Rectal smooth muscle tissue (tissue), 1 donor: ENCODE measurements at regions not wholly inside any gene's neighbourhood (a gene's known extent, or its start where the extent isn't known, plus 50 kb on each side); places are given as distances from the start of the nearest gene placed in this dataset.

Source experiments
- H3K27ac ChIP-seq: one replicate; pipeline ENCODE4 v1.7.0; 2013; ENCODE audit warnings: low read depth, low read length, inconsistent platforms
- H3K27me3 ChIP-seq: one replicate; pipeline ENCODE4 v1.7.0; 2013; ENCODE audit warnings: low read length; ENCODE audit not compliant: control insufficient read depth, insufficient read depth
- H3K36me3 ChIP-seq: one replicate; pipeline ENCODE4 v1.7.0; 2013; ENCODE audit warnings: low read length; ENCODE audit not compliant: control insufficient read depth, insufficient read depth
- H3K4me1 ChIP-seq: one replicate; pipeline ENCODE4 v1.7.0; 2013; ENCODE audit warnings: low read length; ENCODE audit not compliant: control insufficient read depth, insufficient read depth
- H3K4me3 ChIP-seq: one replicate; pipeline ENCODE4 v1.7.0; 2013; ENCODE audit warnings: low read length
- H3K9ac ChIP-seq: one replicate; pipeline ENCODE4 v1.7.0; 2013; ENCODE audit warnings: low read length

DNA sequence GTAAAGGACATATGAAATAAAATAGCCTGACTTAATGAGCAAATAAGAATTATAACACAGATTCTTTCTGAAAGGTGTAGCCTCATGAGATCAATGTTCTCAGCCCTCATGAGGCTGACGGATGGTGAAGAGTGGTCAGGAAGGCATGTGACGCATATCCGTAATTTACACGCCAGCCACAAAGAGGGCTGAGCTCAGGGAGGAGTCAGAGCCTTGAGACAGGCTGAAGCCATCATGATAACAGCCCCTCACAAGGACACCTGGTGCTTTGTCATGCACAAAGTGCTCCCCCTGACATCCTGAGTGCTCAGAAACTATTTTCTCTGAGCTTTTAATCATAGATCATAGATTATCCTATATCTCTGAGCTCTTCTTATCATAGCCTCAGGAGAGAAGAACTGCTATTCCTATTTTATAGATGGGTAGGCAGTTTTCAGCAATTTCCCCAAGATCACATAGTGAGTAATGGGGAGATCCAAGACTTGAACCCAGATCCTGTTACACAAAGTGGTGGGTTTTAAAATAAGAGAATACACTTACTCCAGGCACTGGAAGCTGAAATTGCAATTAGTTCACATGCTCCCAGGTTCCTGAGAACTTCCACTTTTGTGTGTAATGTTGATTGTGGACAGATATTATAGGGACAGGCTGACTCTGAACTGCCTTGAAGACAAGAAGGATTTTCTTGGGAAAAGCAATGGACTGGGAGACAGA lies 267.1 kb downstream of the RPLP1 start:
- Histone ChIP-seq H3K4me3 (no peak overlapping the region), H3K27ac (no peak overlapping the region), H3K9ac (no peak overlapping the region), H3K27me3 (no peaks in the 10 kb centered on the region), H3K36me3 (no peaks in the 10 kb centered on the region), H3K4me1 (no peaks in the 10 kb centered on the region)

DNA sequence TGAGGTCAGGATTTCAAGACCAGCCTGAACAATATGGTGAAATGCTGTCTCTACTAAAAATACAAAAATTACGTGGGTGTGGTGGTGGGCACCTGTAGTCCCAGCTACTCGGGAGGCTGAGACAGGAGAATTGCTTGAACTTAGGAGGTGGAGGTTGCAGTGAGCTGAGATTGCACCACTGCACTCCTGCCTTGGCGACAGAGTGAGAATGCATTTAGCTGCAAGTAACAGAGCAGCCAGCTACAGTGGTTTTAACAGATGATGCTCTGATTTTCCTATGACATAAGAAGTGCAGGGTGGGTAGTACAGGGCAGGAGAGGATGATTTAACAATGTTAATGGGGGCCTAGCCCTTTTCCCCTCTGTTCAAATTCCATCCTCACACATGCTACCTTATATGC lies 267.9 kb downstream of the RPLP1 start:
- Histone ChIP-seq H3K9ac (no peak overlapping the region), H3K4me1 (no peaks in the 10 kb centered on the region), H3K36me3 (no peaks in the 10 kb centered on the region), H3K4me3 (no peak overlapping the region), H3K27ac (no peak overlapping the region), H3K27me3 (no peaks in the 10 kb centered on the region)

DNA sequence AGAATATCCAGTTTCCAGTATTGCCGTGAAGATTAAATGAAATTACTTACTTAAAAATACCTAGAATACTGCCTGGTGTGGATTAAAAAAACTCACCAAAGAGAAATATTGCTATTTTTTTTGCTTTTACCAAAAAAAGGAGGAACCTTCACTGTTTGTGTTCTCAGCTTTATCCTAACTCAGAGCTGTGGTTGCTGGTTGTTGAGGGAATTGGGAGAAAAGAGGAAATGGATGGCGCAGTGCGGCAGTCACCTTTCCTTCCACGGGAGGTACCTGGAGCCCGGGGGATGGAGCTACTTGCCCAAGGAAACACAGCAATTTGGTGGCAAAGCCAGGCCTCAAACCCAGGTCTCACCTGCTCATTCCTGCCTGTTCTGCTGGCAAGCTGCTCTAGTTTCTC lies 270.3 kb downstream of the RPLP1 start:
- Histone ChIP-seq H3K9ac (no peak overlapping the region), H3K27ac (no peak overlapping the region), H3K4me3 (no peak overlapping the region), H3K36me3 (no peaks in the 10 kb centered on the region), H3K27me3 (no peaks in the 10 kb centered on the region), H3K4me1 (no peaks in the 10 kb centered on the region)

DNA sequence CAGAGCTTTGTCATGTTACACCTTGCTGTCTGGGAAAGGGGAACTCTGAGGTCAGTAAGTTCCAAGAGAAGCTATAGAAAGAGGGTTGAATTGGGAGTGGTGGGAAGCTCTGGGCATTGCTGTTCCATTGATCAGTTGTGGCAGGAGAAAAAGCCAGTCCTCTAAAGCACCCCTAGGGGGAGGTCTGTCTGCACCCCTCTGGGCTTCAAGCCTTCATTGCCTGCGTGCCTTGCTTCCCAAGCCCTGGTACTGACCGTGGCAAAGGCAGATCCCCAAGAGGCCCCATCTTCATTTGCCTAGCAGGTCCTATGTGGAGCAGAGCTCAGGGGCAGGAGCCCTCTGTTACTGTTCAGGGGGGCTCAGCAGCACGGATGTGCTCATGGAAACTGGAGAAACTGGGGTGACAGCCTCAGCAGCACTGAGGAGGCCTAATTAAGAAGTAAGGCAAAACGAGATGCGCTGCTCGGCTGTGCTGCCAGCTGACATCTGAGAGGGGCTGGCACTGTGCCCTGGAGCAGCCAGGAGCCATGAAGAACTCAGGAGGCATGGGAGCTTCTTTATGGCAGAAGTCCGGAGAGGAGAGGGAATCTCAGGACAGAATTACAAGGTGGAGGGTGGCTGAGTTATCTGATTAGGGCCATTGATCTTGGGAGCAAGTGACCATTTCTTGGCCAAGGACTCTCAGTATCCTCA lies 270.9 kb downstream of the RPLP1 start:
- Histone ChIP-seq H3K36me3 (no peaks in the 10 kb centered on the region), H3K27ac (no peak overlapping the region), H3K4me3 (no peak overlapping the region), H3K9ac (no peak overlapping the region), H3K4me1 (no peaks in the 10 kb centered on the region), H3K27me3 (no peaks in the 10 kb centered on the region)

DNA sequence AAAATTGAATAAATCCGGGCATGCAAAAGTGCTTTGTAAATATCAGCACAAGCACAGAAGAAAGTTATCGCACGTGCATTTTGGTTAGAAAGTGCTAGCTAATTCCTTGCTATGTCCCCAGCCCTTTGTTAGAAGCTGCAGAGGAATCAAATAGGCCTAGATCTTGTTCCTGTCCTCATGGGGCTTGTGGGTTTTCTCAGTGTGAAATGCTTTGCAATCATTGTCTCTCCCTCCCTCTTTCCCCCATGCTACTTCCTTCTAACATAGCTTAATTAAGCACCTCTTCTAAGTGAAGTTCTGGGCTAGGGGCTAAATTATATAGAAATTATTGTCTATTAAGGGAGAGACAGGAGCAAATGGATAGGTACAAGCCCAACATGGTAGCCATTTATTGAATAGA lies 271.7 kb downstream of the RPLP1 start:
- Histone ChIP-seq H3K36me3 (no peaks in the 10 kb centered on the region), H3K27me3 (no peaks in the 10 kb centered on the region)

DNA sequence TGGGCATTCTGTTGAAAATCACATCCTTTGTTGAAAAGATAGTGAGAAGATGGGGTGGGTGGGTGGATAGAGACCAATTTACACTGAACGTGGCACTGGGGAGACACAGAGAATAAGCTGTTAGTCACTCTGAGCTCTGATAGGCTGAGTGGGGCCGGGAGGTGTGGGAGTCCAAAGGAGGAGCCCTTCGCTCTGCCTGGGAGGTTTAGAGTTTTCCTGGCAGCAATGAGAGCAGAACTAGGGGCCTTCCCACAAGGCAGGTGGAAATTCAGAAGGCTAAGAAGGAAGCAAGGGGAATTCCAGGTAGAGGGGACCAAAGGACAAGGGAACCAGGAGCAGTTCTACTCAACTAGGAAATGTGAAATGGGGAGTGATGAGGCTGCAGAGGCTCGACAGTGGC lies 272.7 kb downstream of the RPLP1 start:
- Histone ChIP-seq H3K4me3 (no peak overlapping the region), H3K27ac (no peak overlapping the region), H3K9ac (no peak overlapping the region), H3K4me1 (no peaks in the 10 kb centered on the region), H3K27me3 (no peaks in the 10 kb centered on the region), H3K36me3 (no peaks in the 10 kb centered on the region)

More for the DNA sequence above, 271.7 kb downstream of the RPLP1 start:
- Histone ChIP-seq H3K27ac (no peak overlapping the region), H3K4me3 (no peak overlapping the region), H3K4me1 (no peaks in the 10 kb centered on the region), H3K9ac (no peak overlapping the region)

DNA sequence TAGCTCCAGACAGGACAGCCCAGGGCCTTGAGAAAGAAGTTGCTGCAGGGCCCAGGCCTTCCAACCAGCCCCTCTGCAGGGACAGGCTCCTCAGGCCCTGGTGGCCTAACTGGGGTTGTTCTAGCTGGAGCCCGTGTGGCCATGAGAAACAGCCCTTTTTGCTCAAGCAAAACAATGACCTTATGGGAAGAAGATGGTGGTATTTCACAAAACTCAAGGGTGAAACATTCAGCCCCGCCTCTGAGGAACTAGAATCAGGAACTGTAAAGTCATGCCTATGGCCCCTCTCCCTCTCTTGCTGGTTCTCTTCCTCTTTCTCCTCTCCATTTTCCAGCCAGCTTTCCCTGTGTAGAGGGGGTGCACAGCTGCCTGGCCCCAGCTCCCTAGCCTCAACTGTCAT lies 273.3 kb downstream of the RPLP1 start:
- H3K9ac ChIP-seq, result no peak overlapping the region
- H3K36me3 ChIP-seq, result no peaks in the 10 kb centered on the region
- H3K4me3 ChIP-seq, result no peak overlapping the region
- no peaks in the 10 kb centered on the region for H3K27me3 ChIP-seq
- H3K4me1 ChIP-seq, result no peaks in the 10 kb centered on the region
- no peak overlapping the region for H3K27ac ChIP-seq

DNA sequence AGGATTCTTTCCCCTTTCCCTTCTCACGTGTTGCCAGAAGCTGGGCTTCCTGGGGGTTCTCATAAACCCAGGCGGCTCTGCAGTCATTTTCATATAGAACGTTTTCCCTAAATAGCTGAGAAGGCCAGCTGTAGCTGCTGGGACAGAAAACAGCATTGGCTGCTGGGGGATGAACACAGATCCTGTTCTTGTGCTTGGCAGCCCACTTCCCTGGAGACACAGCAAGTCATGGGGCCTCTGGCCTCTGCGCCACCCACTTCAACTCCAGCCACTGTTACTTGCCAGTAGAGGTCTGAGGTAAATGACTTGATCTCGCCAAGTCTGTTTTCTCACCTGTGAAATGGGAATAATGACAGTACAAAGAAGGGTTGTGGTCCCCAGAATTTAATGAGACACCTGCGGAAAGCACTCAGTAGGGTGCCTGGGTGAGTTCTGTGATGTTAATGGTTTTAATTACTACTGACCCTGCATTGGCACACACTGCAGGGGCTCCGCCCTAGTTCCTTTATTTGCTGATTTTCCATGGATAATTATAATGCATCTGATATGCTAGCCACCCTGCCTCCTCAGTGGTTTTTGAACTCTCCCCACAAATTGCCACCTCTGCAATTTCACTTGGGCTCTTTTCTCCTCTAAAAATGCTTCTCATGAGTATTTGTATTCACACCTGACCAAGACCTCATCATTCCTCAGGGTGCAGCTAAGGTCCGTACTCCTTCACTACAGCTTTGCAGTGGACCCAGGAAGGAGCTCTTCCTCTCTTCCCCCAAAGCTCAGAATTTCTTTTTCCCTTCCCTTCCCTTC lies 274.7 kb downstream of the RPLP1 start:
- no peaks in the 10 kb centered on the region for H3K27me3 ChIP-seq
- H3K4me3 ChIP-seq, result no peak overlapping the region
- H3K36me3 ChIP-seq, result no peaks in the 10 kb centered on the region
- no peaks in the 10 kb centered on the region for H3K4me1 ChIP-seq
- no peak overlapping the region for H3K27ac ChIP-seq
- H3K9ac ChIP-seq, result no peak overlapping the region

DNA sequence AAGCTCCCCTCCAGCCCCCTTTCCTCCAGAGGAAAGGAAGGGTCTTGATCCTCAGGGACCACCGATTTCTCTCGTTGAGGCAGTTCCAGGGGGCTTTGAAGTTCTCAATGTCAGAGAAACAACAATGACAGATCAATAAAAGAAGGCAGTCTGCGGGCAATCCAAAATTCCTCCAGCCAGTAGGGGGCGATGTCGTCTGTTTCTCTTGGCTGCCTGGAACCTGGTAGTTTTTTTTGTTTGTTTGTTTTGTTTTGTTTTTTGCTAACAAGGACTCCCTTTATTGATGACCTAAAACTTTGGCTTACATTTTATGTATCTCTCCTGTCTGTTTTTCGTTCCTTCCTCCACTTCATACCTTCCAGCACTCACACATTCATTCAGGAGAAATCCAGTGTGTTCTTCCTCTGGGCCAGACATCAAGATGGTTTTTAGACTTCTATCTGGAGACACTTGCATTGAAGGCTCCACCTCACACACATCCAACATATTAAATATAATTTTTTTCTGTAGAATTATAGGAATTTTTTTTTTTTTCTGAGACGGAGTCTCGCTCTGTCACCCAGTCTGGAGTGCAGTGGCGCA lies 276.6 kb downstream of the RPLP1 start:
- no peaks in the 10 kb centered on the region for H3K27me3 ChIP-seq

DNA sequence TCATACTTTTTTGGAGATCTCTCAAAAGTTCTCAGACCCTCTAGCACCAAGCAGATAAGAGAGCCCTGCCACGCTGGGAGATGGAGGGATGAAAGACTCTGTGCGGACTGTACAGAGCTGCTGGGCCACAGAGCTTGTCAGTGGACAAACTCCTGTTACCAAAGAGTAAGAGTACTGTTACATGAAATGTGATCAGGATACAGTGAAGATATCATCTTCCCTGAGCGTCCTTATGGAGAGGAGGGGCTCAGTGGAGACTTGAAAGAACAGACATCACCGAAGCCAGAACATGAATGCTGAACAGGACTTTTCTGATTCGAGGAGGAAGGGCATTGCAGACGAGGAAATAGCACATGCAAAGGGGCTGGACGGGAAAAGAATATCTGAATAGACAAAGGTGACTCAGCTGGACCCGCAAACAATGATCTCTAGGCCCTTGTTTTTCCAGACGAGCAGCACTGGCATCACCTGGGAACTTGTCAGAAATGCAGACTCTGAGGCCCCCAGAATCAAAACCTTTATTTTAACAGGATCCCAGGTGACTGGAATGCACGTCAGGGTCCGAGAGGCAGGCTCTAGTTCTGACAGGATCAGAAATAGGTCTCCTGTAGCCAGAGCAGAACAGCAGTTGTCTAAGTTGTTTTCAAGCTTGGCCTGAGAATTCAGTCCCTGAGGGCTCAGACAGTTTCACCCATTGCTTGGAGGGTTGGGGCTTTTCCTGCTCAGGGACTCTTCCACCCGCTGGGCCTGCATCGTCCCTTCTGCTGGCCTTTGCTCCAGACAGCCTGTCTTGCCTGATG lies 277.9 kb downstream of the RPLP1 start:
- H3K27ac ChIP-seq, result no peak overlapping the region
- no peak overlapping the region for H3K4me3 ChIP-seq
- H3K36me3 ChIP-seq, result no peaks in the 10 kb centered on the region
- H3K4me1 ChIP-seq, result peaks cover 10% of the 10 kb centered on the region
- no peaks in the 10 kb centered on the region for H3K27me3 ChIP-seq
- no peak overlapping the region for H3K9ac ChIP-seq

More for the DNA sequence above, 276.6 kb downstream of the RPLP1 start:
- Histone ChIP-seq H3K9ac (no peak overlapping the region), H3K27ac (no peak overlapping the region), H3K4me3 (no peak overlapping the region), H3K4me1 (peaks cover under 1% of the 10 kb centered on the region), H3K36me3 (no peaks in the 10 kb centered on the region)

DNA sequence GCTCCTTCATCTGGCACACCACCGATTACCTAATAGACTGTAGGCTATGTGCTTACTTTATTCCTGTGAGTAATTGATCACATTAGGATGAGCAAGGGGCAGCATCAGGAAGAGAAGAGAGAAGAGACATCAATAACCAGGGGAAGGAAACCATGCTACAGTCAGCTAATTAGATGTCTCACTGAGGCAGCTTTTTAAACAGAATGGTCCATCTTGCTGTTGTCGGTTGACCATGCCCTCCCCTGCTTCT lies 278.4 kb downstream of the RPLP1 start:
- no peak overlapping the region for H3K4me3 ChIP-seq
- no peaks in the 10 kb centered on the region for H3K27me3 ChIP-seq
- no peaks in the 10 kb centered on the region for H3K36me3 ChIP-seq
- H3K9ac ChIP-seq, result no peak overlapping the region
- peaks cover 12% of the 10 kb centered on the region for H3K4me1 ChIP-seq
- no peak overlapping the region for H3K27ac ChIP-seq

DNA sequence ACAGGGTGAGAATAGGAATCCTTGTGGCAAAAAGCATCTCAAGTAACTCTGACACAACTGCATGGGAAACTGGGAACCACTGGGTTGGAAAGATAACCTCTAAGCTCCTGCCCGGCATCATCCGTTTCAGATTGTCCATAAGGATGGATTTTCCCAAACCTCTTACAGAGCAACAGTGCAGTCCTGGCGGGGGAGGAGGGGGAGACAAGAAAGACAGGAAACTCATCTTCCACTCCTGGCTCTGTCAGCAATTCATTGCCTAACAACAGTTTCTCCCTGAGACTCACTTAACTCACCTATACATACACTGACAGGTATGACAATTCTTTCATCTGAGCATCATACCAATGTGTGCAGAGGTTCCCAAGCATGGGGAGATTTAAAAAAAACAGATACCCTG lies 279.0 kb downstream of the RPLP1 start:
- Histone ChIP-seq H3K36me3 (no peaks in the 10 kb centered on the region), H3K4me3 (no peak overlapping the region), H3K27me3 (no peaks in the 10 kb centered on the region), H3K4me1 (peaks cover 12% of the 10 kb centered on the region), H3K9ac (no peak overlapping the region), H3K27ac (no peak overlapping the region)
